G401.6 (cell line): ENCODE measurements at regions not wholly inside any gene's neighbourhood (a gene's known extent, or its start where the extent isn't known, plus 50 kb on each side); places are given as distances from the start of the nearest gene placed in this dataset.

Experiments
- FAIRE-seq: peaks from 2 replicates; lab custom pipeline; 2012; peaks lifted over from hg19 to GRCh38; lab: Jason Lieb, UNC

DNA sequence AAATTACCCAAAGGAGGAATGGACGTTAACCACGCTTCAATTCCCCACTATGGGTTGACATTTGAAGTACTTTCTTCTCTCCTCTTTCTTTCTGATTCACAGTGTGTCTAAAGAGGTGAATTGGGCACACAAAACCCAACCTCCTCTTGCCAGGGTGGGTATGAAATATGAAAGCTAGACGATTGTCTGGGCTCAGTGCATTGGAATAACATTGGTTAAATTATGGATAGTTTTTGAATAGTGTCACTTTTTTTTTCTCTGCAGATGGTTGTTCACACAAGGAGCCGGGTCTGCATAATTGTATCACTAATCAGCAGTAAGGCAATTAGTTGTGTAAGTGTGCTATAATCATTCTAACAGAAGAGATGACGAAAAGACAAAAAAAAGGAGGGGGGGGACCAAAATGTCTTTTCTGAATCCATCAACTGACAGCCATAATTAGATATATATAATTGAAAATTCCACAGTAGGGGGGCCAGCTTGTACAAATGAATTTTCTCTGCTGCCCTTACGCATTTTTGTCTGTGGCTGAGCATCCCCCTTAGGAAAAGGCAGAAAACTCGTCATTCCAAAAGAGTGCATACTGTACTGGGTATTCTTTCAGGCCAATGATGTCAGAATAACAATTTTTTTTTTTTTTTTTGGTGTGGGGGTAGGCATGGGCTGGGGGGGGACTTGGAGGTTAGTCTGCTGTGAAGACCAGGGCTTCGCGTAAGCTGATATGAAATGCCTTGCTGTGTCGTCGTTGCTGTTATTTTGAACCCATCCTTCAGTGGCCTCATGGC lies 307.5 kb upstream of the SALL1 start:
- no peak for FAIRE-seq

DNA sequence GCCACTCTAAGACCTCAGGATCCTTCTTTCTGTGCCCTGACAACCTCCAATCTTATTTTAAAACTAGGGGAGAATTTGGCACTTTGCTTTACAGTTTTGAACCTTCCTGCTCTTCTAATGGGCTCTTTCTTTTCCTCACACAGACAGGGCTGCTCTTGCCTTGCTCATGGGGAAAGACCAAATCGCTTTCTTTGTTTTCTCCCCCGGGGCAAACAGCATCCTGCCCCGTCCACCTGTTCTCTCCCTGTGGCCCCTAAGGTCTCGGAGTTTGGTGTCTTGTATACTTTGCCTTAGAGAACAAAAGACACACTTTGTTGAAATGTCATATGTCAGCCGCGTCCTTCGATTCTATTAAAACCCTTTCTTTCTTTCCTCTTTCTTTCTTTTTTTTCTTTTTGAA lies 306.7 kb upstream of the SALL1 start:
- FAIRE-seq = no peak

- no peak for FAIRE-seq
Observed at GRCh38 chr16:51455398-51455797, 304.3 kb upstream of the SALL1 start.

- no peak for FAIRE-seq
Observed at GRCh38 chr16:51453251-51453650, 302.2 kb upstream of the SALL1 start.

DNA sequence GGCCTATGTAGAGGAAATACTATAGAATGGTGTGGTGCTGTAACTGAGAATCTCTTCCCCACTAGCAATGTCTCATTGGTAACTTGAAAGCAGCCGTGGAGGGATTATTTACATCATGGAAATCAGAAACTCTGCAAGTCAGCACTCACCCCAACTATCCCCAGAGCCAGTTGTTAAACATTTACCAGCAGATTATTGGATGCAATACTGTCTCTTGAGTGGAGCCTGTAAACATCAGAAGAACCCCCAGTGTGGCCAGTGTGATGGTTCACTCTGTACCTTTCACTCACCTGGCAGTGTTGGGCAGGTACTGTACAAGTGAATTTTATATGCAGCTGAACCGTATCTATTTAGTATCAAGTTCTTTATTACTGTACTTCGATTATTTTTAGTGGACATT lies 299.8 kb upstream of the SALL1 start:
- FAIRE-seq = no peak

DNA sequence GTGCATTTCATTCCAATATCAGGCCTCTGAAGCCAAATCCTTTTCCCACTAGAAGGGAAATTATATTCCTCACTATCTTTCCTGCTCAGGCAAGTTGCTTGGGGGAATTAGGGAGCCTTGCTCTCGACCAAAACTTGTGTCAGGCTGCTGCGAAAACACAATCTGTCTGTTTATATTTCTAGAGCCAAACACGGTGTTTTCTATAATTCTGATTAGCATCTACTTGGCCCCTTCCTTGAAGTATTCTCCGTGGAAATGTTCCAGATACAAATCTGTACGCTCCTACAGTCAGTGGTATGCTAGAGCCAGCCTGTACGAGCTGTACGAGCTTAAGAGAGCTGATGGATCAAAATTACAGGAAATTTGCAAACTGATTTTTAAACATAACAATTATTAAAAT lies 299.3 kb upstream of the SALL1 start:
- no peak for FAIRE-seq

GRCh38 chr16:51449441-51449840 lies 298.4 kb upstream of the SALL1 start:
- no peak for FAIRE-seq

- FAIRE-seq = no peak
Observed at GRCh38 chr16:51445250-51445649, 294.2 kb upstream of the SALL1 start.

GRCh38 chr16:51443934-51444333 lies 292.9 kb upstream of the SALL1 start:
- FAIRE-seq = no peak

DNA sequence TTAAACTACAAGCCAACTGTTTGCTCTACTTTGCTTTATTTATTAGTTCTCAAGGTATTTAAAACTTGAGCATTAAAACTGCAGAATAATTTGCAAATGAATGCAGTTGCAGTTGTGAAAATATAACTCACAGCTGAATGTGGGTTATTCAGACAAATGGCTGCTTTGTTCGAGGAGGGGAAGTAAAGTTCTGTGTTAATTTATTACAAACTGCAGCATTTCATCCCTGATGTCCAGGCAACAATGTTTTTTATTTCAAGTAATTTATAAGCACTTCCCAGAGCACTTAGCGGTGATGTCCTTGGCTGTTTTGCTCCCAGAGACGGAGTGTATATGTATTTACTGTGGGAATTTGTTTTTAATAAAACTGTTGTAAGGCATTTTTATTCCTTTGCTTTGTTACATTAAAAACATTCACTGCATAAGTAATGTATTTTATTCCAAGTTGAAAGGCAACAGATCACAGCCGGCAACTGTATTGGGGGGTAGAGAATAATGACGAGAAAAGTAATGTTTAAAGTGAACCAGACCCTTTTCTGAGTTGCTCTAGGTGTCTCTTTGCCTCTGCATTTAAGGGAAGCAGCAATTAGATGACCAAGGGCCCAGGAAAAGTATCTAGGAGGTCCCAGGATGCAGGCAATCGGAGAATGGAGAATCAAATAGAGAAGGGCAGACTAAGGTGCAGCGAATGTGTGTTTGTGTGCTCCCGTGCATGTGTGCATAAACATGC lies 291.2 kb upstream of the SALL1 start:
- no peak for FAIRE-seq

DNA sequence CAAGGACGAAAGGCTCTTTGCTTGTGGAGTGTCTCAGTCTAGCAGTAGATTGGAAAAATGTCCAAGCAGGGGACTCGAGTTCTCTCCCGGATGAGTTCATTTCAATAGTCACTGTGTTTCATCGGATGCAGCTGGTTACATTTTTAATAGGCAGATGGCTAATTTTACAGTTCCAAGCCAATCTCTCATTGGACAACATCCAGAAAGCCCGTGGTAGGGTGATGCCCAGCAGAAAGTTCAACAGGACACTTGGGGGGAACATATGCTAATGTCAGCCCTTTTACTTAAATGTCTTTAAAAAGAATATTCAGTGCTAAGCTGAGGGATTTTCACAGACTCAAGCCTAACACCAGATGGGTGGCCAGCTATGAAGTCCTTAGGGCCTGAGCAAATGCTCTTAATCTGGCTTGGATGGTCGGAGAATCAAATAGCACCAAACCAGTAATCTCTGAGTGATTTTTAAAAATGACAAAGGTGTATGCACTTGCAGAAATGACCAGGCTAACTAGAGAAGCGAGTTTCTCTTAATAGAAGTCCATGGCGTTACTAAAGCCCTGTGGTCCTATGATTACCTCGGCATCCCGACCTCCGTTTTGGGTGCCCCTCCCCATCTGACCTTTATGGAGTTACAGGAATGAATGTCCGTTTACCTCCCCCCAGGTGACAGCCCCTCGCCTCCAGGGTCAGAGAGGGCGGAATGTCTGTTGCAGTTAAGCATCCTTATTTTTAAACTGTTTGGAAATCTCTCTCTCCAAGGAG lies 289.2 kb upstream of the SALL1 start:
- FAIRE-seq = no peak

DNA sequence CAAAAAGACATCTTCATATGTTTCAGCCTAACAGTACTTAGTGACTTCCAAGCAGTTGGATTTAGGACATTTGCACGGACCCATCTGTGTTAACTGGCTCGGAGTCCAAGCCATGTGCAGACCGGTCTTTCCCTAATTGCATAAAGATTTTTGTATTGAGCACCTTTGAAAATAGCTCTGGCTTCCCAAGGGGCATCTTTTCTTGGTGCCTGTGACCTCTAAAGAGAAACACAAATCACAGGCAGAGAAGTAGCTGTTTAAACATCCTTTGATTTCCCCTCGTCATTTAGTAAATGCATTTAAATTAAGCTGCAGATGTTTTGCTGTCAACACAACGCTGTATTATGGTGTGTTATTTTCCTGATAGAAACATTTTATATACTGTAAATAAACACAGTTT lies 288.2 kb upstream of the SALL1 start:
- no peak for FAIRE-seq

GRCh38 chr16:51436742-51437141 lies 285.7 kb upstream of the SALL1 start:
- no peak for FAIRE-seq

DNA sequence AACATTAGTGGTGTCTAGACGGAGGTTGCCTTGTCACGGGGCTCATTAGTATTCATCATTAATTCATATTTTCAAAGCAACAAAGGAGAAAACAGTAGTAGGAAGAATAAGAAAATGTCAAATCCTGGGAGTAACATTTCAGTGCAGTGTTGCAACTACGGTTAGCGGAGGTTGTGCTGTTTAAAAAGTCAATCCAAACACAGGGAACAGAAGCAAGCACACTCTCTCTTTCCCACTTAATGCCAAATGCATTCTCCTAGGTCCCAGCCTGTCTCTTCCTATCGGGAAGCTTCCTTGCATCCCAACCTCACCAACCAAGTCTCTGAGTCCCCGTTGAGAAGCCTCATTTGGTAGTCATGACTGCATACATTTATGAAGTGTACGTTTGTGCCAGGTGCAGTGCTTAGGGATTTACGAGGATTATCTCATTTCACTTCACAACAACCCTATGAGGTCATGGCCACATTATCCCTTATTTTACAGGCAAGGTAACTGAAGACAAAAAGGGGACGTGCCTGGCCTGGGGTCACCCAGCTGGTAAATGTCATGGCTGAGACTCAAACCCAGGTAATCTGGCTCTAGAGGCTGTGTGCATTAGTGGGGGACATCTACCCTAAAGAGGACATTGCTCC lies 283.6 kb upstream of the SALL1 start:
- no peak for FAIRE-seq

DNA sequence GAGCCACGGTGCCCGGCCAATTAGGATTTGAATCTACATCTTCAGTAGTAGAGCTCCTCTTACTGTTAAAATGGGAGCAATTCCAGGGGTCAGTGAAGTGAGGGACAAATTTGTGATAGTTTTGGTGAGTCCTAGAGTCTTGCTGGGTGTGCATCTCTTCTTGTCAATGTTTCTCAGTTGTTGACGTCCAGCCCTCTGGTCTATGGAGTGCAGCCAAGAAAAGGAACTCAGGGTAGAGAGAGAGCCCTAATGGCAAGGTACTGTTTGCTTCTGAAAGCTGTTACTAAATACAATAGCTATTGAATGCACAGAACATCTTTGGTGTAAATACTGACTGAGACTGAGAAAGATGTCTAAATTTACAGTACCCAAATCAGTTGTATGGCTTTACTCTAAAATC lies 282.5 kb upstream of the SALL1 start:
- FAIRE-seq = no peak

- no peak for FAIRE-seq
Observed at GRCh38 chr16:51431517-51432241, 280.6 kb upstream of the SALL1 start.

DNA sequence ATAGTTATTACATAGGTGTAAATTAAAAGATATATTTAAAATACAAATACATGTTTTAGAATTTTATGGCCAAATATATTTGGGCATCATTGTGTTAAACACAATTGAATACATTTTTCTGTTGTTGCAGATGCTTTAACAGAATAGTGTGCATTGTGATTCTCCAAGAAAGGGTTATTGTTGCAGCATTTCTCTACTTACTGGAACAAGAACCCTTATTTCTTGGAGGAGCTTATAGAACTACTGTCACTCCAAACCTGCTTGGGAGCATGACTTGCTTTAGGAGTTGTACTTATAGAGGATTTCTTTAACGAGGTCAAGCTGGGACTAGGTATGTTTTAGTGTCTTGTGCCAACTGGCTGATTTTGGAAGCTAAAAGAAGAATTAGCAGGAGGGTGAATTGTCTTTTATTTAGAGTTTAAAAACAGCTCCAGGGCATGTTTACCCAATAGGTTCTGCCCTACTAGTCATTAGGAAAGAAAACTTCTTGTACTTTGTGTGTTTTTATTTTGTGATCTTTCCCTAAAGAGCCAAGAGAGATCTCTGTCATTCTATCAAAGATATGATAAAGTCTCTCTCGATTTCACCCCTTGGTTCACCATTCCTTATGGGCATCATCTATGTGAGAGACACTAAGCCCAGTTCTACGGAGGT lies 279.8 kb upstream of the SALL1 start:
- FAIRE-seq = no peak

- FAIRE-seq = no peak
Observed at GRCh38 chr16:51429041-51429440, 278.0 kb upstream of the SALL1 start.

GRCh38 chr16:51427085-51427484 lies 276.0 kb upstream of the SALL1 start:
- FAIRE-seq = no peak

DNA sequence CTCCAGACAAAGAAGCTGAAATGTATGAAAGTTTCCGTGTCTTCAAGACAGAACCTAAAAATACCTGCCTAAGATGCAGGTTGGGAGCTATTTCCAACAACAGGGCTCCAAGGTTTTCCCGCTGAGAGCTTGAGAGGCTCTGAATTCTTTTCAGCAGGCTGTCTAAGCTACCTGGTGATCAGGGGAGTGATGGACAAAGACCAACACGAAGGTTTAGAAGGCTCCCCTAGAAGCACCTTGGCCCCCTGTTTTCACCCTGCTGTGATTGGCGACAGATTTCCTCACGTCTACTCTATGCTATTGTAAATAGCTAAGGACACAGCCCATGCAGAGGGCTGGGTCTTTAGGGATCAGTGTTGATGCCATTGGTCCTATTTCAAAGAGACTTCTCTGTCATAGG lies 275.2 kb upstream of the SALL1 start:
- FAIRE-seq = no peak

- FAIRE-seq = no peak
Observed at GRCh38 chr16:51420247-51420646, 269.2 kb upstream of the SALL1 start.

- no peak for FAIRE-seq
Observed at GRCh38 chr16:51419768-51420167, 268.7 kb upstream of the SALL1 start.
